ENCODE measurements at regions not wholly inside any gene's neighbourhood (a gene's known extent, or its start where the extent isn't known, plus 50 kb on each side); places are given as distances from the start of the nearest gene placed in this dataset.

GRCh38 chr19:28581468-28581770 is 631.5 kb downstream of the UQCRFS1 start:
- Histone ChIP-seq H3K27ac (no peak overlapping the region), H3K36me3 (no peaks in the 10 kb centered on the region), H3K4me3 (no peak overlapping the region), H3K27me3 (no peaks in the 10 kb centered on the region), H3K4me1 (no peaks in the 10 kb centered on the region), H3K9me3 (no peaks in the 10 kb centered on the region)
- TF ChIP-seq, protein P1, sequence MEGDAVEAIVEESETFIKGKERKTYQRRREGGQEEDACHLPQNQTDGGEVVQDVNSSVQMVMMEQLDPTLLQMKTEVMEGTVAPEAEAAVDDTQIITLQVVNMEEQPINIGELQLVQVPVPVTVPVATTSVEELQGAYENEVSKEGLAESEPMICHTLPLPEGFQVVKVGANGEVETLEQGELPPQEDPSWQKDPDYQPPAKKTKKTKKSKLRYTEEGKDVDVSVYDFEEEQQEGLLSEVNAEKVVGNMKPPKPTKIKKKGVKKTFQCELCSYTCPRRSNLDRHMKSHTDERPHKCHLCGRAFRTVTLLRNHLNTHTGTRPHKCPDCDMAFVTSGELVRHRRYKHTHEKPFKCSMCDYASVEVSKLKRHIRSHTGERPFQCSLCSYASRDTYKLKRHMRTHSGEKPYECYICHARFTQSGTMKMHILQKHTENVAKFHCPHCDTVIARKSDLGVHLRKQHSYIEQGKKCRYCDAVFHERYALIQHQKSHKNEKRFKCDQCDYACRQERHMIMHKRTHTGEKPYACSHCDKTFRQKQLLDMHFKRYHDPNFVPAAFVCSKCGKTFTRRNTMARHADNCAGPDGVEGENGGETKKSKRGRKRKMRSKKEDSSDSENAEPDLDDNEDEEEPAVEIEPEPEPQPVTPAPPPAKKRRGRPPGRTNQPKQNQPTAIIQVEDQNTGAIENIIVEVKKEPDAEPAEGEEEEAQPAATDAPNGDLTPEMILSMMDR (IDR thresholded peaks at IDR 0.05) = no peak
- TF ChIP-seq POLR2AphosphoS5 (IDR thresholded peaks at IDR 0.05) (no peak), POLR2A (IDR thresholded peaks at IDR 0.05) (no peak)
- intact Hi-C loops (cut with DNase I; ENCODE audit: low total_unique reads) = no loop called here
- no peak for DNase-seq (ENCODE audit: low spot score in 2 of 2)

DNA sequence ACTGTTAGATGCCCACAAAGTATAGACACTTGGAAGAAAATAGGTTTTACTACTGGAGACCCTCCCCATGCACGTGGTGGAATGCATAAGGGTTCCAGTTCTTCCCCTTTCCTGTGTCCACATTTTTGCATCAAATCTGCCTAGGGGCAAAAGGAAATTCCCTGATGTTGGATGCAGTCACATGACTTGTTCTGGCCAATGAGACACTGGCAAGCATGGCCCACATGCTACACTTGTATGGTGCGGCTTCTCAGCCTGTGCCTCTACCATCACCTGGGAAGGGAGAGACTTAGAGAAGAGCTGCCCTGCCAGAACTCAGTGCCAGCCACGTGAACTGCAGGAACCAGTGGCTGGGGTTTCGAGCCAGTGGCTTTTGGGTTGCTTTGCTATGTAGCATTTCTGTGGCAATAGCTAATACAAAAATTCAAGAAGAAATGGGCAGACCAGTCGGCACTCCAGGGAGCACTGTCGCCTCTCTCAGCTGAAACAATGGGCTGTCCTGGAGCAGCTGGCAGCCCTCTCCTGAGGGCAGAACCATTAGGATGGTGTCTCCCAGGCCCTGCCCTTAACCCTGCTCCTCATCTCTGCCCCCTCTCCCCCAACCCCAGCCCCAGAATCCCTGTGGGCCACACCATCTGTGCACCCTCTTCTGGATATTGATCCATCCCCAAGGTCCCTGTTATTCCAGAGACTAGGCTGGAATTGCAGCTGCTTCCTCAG is 634.0 kb downstream of the UQCRFS1 start:
- no peak overlapping the region for H3K27ac ChIP-seq
- H3K9me3 ChIP-seq = no peaks in the 10 kb centered on the region
- no peaks in the 10 kb centered on the region for H3K4me1 ChIP-seq
- DNase-seq (ENCODE audit: low spot score in 2 of 2) = no peak
- intact Hi-C loops (cut with DNase I; ENCODE audit: low total_unique reads) = no loop called here
- TF ChIP-seq POLR2A (IDR thresholded peaks at IDR 0.05) (no peak), POLR2AphosphoS5 (IDR thresholded peaks at IDR 0.05) (no peak)
- TF ChIP-seq, protein P1 (IDR thresholded peaks at IDR 0.05) = no peak
- H3K27me3 ChIP-seq = no peaks in the 10 kb centered on the region
- no peak overlapping the region for H3K4me3 ChIP-seq
- no peaks in the 10 kb centered on the region for H3K36me3 ChIP-seq

- no peak for DNase-seq (ENCODE audit: low spot score in 2 of 2)
- Histone ChIP-seq H3K27ac (no peak overlapping the region), H3K9me3 (no peaks in the 10 kb centered on the region), H3K27me3 (no peaks in the 10 kb centered on the region), H3K4me1 (no peaks in the 10 kb centered on the region), H3K36me3 (no peaks in the 10 kb centered on the region), H3K4me3 (no peak overlapping the region)
- intact Hi-C loops (cut with DNase I; ENCODE audit: low total_unique reads) = no loop called here
- TF ChIP-seq POLR2A (IDR thresholded peaks at IDR 0.05) (no peak), POLR2AphosphoS5 (IDR thresholded peaks at IDR 0.05) (no peak)
- TF ChIP-seq, protein P1 (IDR thresholded peaks at IDR 0.05) = no peak
Observed at GRCh38 chr19:28578208-28578607, 634.7 kb downstream of the UQCRFS1 start.

DNA sequence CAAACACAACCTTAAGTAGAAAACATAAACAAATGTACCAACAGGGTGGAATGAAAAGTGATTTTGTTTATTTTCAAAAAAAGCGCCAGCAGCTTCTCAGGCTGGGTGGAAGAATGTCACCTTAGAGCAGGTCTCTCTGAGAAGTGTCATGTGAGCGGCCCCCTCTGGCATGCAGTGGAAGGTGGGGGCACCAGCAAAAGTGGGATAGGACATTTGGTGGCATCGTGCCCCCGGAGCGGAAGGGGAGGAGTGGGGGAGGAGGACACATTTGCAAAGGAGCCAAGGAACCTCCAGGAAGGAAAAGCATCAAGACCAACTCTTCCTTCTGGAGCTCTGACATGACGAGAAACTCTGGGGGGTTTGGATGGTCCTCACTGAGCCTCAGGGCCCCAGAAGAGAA is 635.3 kb downstream of the UQCRFS1 start:
- intact Hi-C loops (cut with DNase I; ENCODE audit: low total_unique reads) = no loop called here
- DNase-seq (ENCODE audit: low spot score in 2 of 2) = no peak
- H3K36me3 ChIP-seq = no peaks in the 10 kb centered on the region
- TF ChIP-seq, protein P1 (IDR thresholded peaks at IDR 0.05) = no peak
- TF ChIP-seq POLR2A (IDR thresholded peaks at IDR 0.05) (no peak), POLR2AphosphoS5 (IDR thresholded peaks at IDR 0.05) (no peak)
- no peak overlapping the region for H3K4me3 ChIP-seq
- H3K4me1 ChIP-seq = no peaks in the 10 kb centered on the region
- H3K9me3 ChIP-seq = no peaks in the 10 kb centered on the region
- no peak overlapping the region for H3K27ac ChIP-seq
- no peaks in the 10 kb centered on the region for H3K27me3 ChIP-seq

- no peaks in the 10 kb centered on the region for H3K36me3 ChIP-seq
- intact Hi-C loops (cut with DNase I; ENCODE audit: low total_unique reads) = no loop called here
- no peaks in the 10 kb centered on the region for H3K27me3 ChIP-seq
- DNase-seq (ENCODE audit: low spot score in 2 of 2) = no peak
- H3K27ac ChIP-seq = no peak overlapping the region
- no peaks in the 10 kb centered on the region for H3K4me1 ChIP-seq
- no peaks in the 10 kb centered on the region for H3K9me3 ChIP-seq
- H3K4me3 ChIP-seq = no peak overlapping the region
- TF ChIP-seq POLR2A (IDR thresholded peaks at IDR 0.05) (no peak), POLR2AphosphoS5 (IDR thresholded peaks at IDR 0.05) (no peak)
- TF ChIP-seq, protein P1 (IDR thresholded peaks at IDR 0.05) = no peak
Observed at GRCh38 chr19:28577233-28577632, 635.7 kb downstream of the UQCRFS1 start.
